Peyer's patch (tissue), 4 donors: ENCODE measurements at regions not wholly inside any gene's neighbourhood (a gene's known extent, or its start where the extent isn't known, plus 50 kb on each side); places are given as distances from the start of the nearest gene placed in this dataset.

Experiments
- POLR2A ChIP-seq, 2 donors: fragments of 450-650 bp; IDR thresholded peaks; one replicate each; pipeline ENCODE4 v1.5.1; 2017; ENCODE audit warnings: antibody characterized with exemption in 2 of 2, mild to moderate bottlenecking in 2 of 2, moderate library complexity in 2 of 2
- TF ChIP-seq, protein P1 (sequence below), 6 experiments: fragments of 450-650 bp in 4 of 6; fragments of 200-600 bp in 2 of 6; sonication (generic) in 1 of 6; IDR thresholded peaks; one replicate each; pipeline ENCODE4 v1.5.1; 2017 to 2019; ENCODE audit warnings: antibody characterized with exemption in 6 of 6, mild to moderate bottlenecking in 3 of 6, moderate library complexity in 1 of 6

GRCh38 chr12:18863769-18864500 is 126.0 kb downstream of the CAPZA3 start:
- TF ChIP-seq, protein P1, sequence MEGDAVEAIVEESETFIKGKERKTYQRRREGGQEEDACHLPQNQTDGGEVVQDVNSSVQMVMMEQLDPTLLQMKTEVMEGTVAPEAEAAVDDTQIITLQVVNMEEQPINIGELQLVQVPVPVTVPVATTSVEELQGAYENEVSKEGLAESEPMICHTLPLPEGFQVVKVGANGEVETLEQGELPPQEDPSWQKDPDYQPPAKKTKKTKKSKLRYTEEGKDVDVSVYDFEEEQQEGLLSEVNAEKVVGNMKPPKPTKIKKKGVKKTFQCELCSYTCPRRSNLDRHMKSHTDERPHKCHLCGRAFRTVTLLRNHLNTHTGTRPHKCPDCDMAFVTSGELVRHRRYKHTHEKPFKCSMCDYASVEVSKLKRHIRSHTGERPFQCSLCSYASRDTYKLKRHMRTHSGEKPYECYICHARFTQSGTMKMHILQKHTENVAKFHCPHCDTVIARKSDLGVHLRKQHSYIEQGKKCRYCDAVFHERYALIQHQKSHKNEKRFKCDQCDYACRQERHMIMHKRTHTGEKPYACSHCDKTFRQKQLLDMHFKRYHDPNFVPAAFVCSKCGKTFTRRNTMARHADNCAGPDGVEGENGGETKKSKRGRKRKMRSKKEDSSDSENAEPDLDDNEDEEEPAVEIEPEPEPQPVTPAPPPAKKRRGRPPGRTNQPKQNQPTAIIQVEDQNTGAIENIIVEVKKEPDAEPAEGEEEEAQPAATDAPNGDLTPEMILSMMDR (IDR thresholded peaks at IDR 0.05): no peak
- no peak for TF ChIP-seq POLR2A (IDR thresholded peaks at IDR 0.05)
